ENCODE measurements at regions not wholly inside any gene's neighbourhood (a gene's known extent, or its start where the extent isn't known, plus 50 kb on each side); places are given as distances from the start of the nearest gene placed in this dataset.

DNA sequence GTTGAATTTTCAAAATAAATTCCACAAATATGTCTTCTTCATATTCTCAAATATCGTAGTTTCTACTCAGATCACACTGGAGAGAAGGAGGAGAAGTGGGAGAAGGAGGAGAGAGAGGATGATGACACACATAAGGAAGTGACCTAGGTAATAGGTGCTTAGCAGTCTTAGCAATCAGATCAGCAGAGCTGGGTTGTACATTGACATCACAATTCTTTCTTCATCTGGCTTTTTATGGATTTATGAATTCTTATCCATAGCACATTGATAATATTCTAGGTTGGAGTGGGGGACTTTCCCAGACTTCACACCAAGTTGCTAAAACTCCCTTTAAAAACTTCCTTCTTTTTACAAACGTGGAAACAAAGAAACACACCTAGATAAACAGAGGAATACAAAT lies 86.9 kb downstream of the FGF9 start:
- H3K4me1 ChIP-seq: no peaks in the 10 kb centered on the region
- intact Hi-C loops (cut with DNase I): no loop called here
- WGBS, 2 donors: 24 to 47% methylated on average over 2 of the region's 2 CpGs

DNA sequence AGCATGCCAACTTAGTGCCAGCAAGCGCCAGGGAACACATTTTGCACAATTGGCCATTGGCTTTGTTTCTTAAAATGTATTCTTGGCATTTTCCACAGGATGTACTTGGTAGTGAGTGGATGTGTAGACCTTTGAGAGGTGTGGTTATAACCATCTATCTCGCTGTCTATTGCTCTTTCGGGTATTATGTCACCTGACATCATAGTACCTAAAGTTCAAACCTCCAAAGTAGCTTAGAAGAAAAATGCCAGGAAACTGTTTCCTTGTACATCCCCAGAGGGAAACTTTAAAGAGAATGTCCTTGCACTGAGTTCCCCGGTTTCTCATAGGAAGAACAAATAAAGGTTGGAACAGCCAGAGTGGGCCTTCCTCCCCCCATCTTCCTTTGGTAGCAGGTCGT lies 87.6 kb downstream of the FGF9 start:
- intact Hi-C loops (cut with DNase I): no loop called here
- TF ChIP-seq, protein P1, sequence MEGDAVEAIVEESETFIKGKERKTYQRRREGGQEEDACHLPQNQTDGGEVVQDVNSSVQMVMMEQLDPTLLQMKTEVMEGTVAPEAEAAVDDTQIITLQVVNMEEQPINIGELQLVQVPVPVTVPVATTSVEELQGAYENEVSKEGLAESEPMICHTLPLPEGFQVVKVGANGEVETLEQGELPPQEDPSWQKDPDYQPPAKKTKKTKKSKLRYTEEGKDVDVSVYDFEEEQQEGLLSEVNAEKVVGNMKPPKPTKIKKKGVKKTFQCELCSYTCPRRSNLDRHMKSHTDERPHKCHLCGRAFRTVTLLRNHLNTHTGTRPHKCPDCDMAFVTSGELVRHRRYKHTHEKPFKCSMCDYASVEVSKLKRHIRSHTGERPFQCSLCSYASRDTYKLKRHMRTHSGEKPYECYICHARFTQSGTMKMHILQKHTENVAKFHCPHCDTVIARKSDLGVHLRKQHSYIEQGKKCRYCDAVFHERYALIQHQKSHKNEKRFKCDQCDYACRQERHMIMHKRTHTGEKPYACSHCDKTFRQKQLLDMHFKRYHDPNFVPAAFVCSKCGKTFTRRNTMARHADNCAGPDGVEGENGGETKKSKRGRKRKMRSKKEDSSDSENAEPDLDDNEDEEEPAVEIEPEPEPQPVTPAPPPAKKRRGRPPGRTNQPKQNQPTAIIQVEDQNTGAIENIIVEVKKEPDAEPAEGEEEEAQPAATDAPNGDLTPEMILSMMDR (IDR thresholded peaks at IDR 0.05): no peak
- TF ChIP-seq EP300 (IDR thresholded peaks at IDR 0.05) (no peak), POLR2AphosphoS5 (IDR thresholded peaks at IDR 0.05) (no peak), POLR2A (IDR thresholded peaks at IDR 0.05) (no peak)
- 46 to 70% methylated on average over 5 of the region's 5 CpGs for WGBS, 2 donors

More for the DNA sequence above, 86.9 kb downstream of the FGF9 start:
- Histone ChIP-seq H3K9me3 (no peaks in the 10 kb centered on the region), H3K4me3 (no peak overlapping the region), H3K36me3 (no peaks in the 10 kb centered on the region), H3K27me3 (no peaks in the 10 kb centered on the region), H3K27ac (no peak overlapping the region)
- no peak for TF ChIP-seq EP300 (IDR thresholded peaks at IDR 0.05)
- TF ChIP-seq POLR2A (IDR thresholded peaks at IDR 0.05): no peak
- TF ChIP-seq, protein P1 (IDR thresholded peaks at IDR 0.05): no peak
- TF ChIP-seq POLR2AphosphoS5 (IDR thresholded peaks at IDR 0.05): no peak
- no peak for DNase-seq

DNA sequence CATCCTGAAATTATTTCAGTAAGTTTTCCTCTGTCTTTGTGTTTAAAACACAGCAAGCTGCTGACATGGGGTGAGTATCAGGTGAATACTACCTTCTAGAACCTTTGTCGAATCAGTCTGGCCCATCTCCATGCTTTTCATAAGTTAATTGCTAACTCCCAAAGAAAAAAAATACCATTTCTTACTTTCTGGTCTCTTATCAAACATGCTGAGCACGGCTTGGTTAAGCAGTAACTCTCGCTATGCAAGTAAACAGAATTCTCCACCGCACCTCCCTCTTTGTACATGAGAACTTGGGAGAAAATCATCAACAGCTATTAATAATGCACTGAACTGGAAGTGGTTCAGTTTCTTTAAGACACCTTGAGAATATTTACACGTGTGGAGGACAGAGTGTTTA lies 88.6 kb downstream of the FGF9 start:
- no peaks in the 10 kb centered on the region for H3K27me3 ChIP-seq
- intact Hi-C loops (cut with DNase I): no loop called here
- H3K27ac ChIP-seq: no peak overlapping the region
- no peaks in the 10 kb centered on the region for H3K36me3 ChIP-seq
- no peak overlapping the region for H3K4me3 ChIP-seq
- WGBS, 2 donors: 16 to 63% methylated on average over 5 of the region's 5 CpGs
- TF ChIP-seq POLR2A (IDR thresholded peaks at IDR 0.05): no peak
- TF ChIP-seq POLR2AphosphoS5 (IDR thresholded peaks at IDR 0.05): no peak
- TF ChIP-seq, protein P1 (IDR thresholded peaks at IDR 0.05): no peak
- no peak for TF ChIP-seq EP300 (IDR thresholded peaks at IDR 0.05)
- H3K4me1 ChIP-seq: no peaks in the 10 kb centered on the region
- H3K9me3 ChIP-seq: no peaks in the 10 kb centered on the region
- no peak for DNase-seq

More for the DNA sequence above, 87.6 kb downstream of the FGF9 start:
- Histone ChIP-seq H3K36me3 (no peaks in the 10 kb centered on the region), H3K4me1 (no peaks in the 10 kb centered on the region), H3K27me3 (no peaks in the 10 kb centered on the region), H3K27ac (no peak overlapping the region), H3K9me3 (no peaks in the 10 kb centered on the region), H3K4me3 (no peak overlapping the region)
- DNase-seq: no peak

DNA sequence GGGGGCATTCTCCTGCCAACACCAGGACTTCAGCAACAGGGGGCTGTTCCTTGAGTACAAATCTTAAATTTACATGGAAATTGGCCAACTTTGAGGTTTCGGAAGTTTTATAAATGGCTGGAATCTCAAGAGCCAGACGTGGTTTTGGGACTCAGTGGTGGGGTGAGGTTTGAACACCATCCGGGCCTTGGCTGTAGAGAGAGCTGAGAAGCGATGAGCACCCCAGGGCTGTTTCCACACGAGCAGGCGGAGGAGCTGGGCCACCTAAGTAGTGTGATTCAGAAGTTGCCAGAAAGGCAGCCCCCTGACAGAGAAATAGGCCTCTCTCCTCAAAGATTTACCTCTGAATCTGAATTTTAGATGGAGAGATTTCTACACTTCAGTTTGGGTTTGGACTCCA lies 89.0 kb downstream of the FGF9 start:
- Histone ChIP-seq H3K4me3 (no peak overlapping the region), H3K36me3 (no peaks in the 10 kb centered on the region), H3K9me3 (no peaks in the 10 kb centered on the region), H3K4me1 (no peaks in the 10 kb centered on the region), H3K27ac (no peak overlapping the region), H3K27me3 (no peaks in the 10 kb centered on the region)
- intact Hi-C loops (cut with DNase I): no loop called here
- DNase-seq: no peak
- no peak for TF ChIP-seq POLR2A (IDR thresholded peaks at IDR 0.05)
- no peak for TF ChIP-seq POLR2AphosphoS5 (IDR thresholded peaks at IDR 0.05)
- WGBS, 2 donors: 84 to 86% methylated on average over 6 of the region's 6 CpGs

DNA sequence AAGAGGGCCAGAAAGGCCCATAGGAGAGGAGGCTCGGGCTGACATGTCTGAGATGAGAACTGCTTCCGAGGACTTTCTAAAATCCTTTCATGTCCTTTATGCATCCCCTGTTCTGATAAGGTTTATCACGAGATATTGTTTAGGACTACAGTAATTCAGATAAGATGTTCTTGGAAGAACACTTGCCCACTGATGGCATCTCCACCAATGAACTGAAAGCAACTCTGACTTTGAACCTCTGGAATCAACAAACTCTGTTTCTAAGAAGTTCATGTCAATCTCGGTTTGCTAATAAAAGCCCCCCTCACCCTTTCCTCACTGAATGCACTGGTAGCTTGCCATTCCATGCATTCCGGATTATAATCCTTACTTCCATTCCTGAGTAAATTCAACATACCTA lies 90.9 kb downstream of the FGF9 start:
- intact Hi-C loops (cut with DNase I): no loop called here
- no peak overlapping the region for H3K4me3 ChIP-seq
- TF ChIP-seq, protein P1 (IDR thresholded peaks at IDR 0.05): no peak
- no peak for TF ChIP-seq EP300 (IDR thresholded peaks at IDR 0.05)
- TF ChIP-seq POLR2A (IDR thresholded peaks at IDR 0.05): no peak
- TF ChIP-seq POLR2AphosphoS5 (IDR thresholded peaks at IDR 0.05): no peak
- no peak overlapping the region for H3K27ac ChIP-seq
- no peaks in the 10 kb centered on the region for H3K36me3 ChIP-seq
- no peaks in the 10 kb centered on the region for H3K27me3 ChIP-seq
- WGBS, 2 donors: 57 to 79% methylated on average over 5 of the region's 5 CpGs
- H3K4me1 ChIP-seq: no peaks in the 10 kb centered on the region
- no peak for DNase-seq
- no peaks in the 10 kb centered on the region for H3K9me3 ChIP-seq
